Duodenal mucosa (tissue), 2 donors: ENCODE measurements at regions not wholly inside any gene's neighbourhood (a gene's known extent, or its start where the extent isn't known, plus 50 kb on each side); places are given as distances from the start of the nearest gene placed in this dataset.
"Not testable (repeated sequence)": the region's sequence is repeated elsewhere in the genome, so short reads cannot be mapped to it uniquely, and the experiment has no call there.

Experiments
- H3K27ac ChIP-seq: one replicate; pipeline ENCODE4 v1.7.0; 2013; ENCODE audit warnings: low read depth, low read length
- H3K27me3 ChIP-seq, 2 donors: one replicate each; pipeline ENCODE4 v1.7.0; 2013; ENCODE audit warnings: low read length in 2 of 2, control low read depth in 1 of 2; ENCODE audit not compliant: insufficient read depth in 2 of 2, control insufficient read depth in 1 of 2
- H3K36me3 ChIP-seq, 2 donors: one replicate each; pipeline ENCODE4 v1.7.0; 2013; ENCODE audit warnings: low read length in 2 of 2, control low read depth in 1 of 2; ENCODE audit not compliant: insufficient read depth in 2 of 2, control insufficient read depth in 1 of 2
- H3K4me1 ChIP-seq, 2 donors: one replicate each; pipeline ENCODE4 v1.7.0; 2013; ENCODE audit warnings: low read length in 2 of 2, control low read depth in 1 of 2; ENCODE audit not compliant: insufficient read depth in 2 of 2, control insufficient read depth in 1 of 2
- H3K4me3 ChIP-seq, 2 donors: one replicate each; pipeline ENCODE4 v1.7.0; 2013; ENCODE audit warnings: low read length in 2 of 2, low read depth in 1 of 2
- H3K9ac ChIP-seq, 2 donors: one replicate each; pipeline ENCODE4 v1.7.0; 2013; ENCODE audit warnings: low read length in 2 of 2, low read depth in 1 of 2
- H3K9me3 ChIP-seq, 2 donors: one replicate each; pipeline ENCODE4 v1.7.0; 2013; ENCODE audit warnings: low read length in 2 of 2, control low read depth in 1 of 2; ENCODE audit not compliant: control insufficient read depth in 1 of 2

DNA sequence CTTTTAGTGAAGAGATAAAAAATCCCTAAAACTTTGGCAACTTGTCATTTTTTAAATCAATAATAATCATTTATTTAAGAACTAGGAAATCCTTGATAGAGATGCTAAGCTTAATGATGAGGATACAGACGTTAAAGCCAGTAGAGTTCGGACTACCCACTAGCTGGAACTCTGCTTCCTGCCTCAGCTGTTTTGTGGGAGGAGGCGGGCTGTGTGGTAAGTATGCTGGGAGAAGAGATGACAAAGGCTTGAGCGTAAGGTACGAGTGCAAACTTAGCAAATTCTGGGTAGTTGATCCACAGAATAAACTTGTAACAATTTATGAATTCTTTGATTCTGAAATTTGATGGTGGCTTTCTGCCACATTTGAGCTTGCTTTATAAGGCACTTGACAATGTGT lies 111.2 kb upstream of the NANOGP8 start:
- peaks cover 11% of the 10 kb centered on the region in 2 donors for H3K9me3 ChIP-seq
- H3K27ac ChIP-seq, result no peak overlapping the region
- no peaks in the 10 kb centered on the region for H3K4me1 ChIP-seq
- no peak overlapping the region for H3K9ac ChIP-seq
- no peaks in the 10 kb centered on the region for H3K27me3 ChIP-seq
- H3K36me3 ChIP-seq, result no peaks in the 10 kb centered on the region
- no peak overlapping the region for H3K4me3 ChIP-seq

GRCh38 chr15:35195649-35196048 lies 110.6 kb upstream of the NANOGP8 start:
- H3K4me1 ChIP-seq, result no peaks in the 10 kb centered on the region
- no peak overlapping the region for H3K27ac ChIP-seq
- H3K36me3 ChIP-seq, result no peaks in the 10 kb centered on the region
- H3K9me3 ChIP-seq, result peaks cover 14 to 15% of the 10 kb centered on the region in 2 donors
- H3K27me3 ChIP-seq, result no peaks in the 10 kb centered on the region
- H3K4me3 ChIP-seq, result no peak overlapping the region
- no peak overlapping the region for H3K9ac ChIP-seq

DNA sequence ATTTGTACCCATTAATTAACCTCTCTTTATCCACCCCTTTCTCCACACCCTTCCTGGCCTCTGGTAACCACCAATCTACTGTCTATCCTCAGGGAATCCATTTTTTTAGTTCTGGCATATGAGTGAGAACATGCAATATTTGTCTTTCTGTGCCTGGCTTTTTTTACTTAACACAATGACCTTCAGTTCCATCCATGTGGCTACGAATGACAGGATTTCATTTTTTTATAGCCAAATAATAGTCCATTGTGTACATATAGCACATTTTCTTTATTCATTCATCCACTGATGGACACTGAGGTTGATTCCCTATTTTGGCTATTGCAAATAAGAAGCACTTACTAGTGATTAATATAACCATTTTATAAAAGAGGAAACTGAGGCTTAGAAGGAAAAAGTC lies 109.9 kb upstream of the NANOGP8 start:
- Histone ChIP-seq H3K27ac (no peak overlapping the region), H3K36me3 (no peaks in the 10 kb centered on the region), H3K9ac (no peak overlapping the region), H3K27me3 (no peaks in the 10 kb centered on the region), H3K4me1 (no peaks in the 10 kb centered on the region), H3K9me3 (peaks cover 15 to 19% of the 10 kb centered on the region in 2 donors), H3K4me3 (no peak overlapping the region)

DNA sequence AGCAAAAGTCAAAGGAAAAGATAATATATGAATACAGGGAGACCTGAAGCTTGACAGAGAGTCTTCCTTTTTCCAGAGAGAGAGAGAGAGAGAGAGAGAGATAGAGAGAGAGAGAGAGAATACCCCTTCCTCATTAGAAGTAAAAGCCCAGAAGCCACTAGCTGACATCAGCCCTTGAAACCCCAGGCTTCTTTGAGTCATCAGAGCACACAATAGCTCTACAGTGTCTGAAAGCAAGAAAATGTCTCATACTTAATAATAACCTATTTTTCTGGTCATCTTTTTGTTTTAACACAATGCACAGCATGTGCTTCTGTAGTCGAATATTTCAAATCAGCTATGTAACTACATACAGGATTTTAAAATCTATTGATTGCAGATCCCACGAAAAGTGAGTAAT lies 109.2 kb upstream of the NANOGP8 start:
- H3K9me3 ChIP-seq, result peaks cover 15 to 19% of the 10 kb centered on the region in 2 donors
- no peaks in the 10 kb centered on the region for H3K4me1 ChIP-seq
- no peak overlapping the region for H3K9ac ChIP-seq
- no peak overlapping the region for H3K4me3 ChIP-seq
- H3K36me3 ChIP-seq, result no peaks in the 10 kb centered on the region
- H3K27ac ChIP-seq, result no peak overlapping the region
- no peaks in the 10 kb centered on the region for H3K27me3 ChIP-seq

DNA sequence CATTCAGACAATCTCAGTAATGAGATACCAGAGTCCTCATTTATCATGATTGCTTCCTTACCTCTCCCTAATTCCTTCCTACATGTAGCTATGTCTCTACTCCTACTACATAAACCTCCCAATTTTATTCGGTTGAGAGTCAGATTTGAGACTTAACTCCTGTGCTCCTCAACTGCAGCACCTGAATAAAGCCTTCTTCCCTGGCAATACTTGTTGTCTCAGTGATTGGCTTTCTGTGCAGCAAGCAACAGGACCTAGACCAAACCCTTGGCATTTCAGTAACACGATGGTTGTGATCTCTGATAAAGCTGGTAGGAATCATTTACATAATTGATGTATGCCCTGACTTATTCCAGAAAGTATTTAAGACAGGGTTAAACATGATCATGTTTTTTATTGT lies 106.7 kb upstream of the NANOGP8 start:
- no peak overlapping the region for H3K4me3 ChIP-seq
- no peak overlapping the region for H3K9ac ChIP-seq
- H3K27me3 ChIP-seq, result no peaks in the 10 kb centered on the region
- no peaks in the 10 kb centered on the region for H3K4me1 ChIP-seq
- no peak overlapping the region for H3K27ac ChIP-seq
- no peaks in the 10 kb centered on the region for H3K36me3 ChIP-seq
- H3K9me3 ChIP-seq, result peaks cover 15 to 19% of the 10 kb centered on the region in 2 donors

- Histone ChIP-seq H3K4me3 (no peak overlapping the region), H3K9me3 (peaks cover 4 to 8% of the 10 kb centered on the region in 2 donors), H3K9ac (no peak overlapping the region), H3K36me3 (no peaks in the 10 kb centered on the region), H3K4me1 (no peaks in the 10 kb centered on the region), H3K27ac (no peak overlapping the region), H3K27me3 (no peaks in the 10 kb centered on the region)
Observed at GRCh38 chr15:35186346-35186745, 101.3 kb upstream of the NANOGP8 start.

- H3K4me3 ChIP-seq, result no peak overlapping the region
- H3K4me1 ChIP-seq, result no peaks in the 10 kb centered on the region
- H3K27ac ChIP-seq, result no peak overlapping the region
- no peaks in the 10 kb centered on the region for H3K9me3 ChIP-seq
- H3K27me3 ChIP-seq, result no peaks in the 10 kb centered on the region
- H3K36me3 ChIP-seq, result no peaks in the 10 kb centered on the region
- H3K9ac ChIP-seq, result no peak overlapping the region
Observed at GRCh38 chr15:35184646-35185045, 99.6 kb upstream of the NANOGP8 start.

DNA sequence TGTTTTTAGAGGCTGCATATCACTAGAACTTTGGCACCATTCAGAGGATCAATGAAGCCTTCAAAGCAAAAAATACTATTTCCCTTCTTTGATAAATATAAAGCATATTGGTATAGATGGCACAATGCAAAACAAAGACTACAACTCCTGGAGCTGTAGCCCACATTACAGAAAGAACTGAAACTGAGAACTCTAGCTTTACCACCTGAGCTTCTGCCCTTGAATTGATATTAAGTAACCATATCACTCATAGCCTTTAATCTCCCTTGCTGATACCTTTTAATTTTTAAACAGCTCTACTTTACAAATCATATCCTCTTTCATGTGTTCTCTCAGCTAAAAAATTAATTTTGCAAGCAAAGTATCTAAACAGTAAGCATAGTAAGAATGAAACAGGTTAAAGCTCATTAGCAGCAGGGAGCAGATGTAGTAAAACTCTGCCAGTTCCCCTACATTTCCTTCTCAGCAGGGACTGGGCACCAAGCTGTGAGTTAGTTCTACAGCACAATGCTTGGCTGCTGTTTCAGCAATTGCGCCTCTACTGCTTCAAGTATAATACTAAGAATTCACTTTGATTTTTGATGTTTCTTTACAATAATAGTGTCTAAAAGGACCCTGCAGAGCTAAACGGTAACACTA lies 97.9 kb upstream of the NANOGP8 start:
- Histone ChIP-seq H3K27me3 (no peaks in the 10 kb centered on the region), H3K4me3 (no peak overlapping the region), H3K36me3 (no peaks in the 10 kb centered on the region), H3K27ac (no peak overlapping the region), H3K9me3 (no peaks in the 10 kb centered on the region), H3K4me1 (no peaks in the 10 kb centered on the region), H3K9ac (no peak overlapping the region)

GRCh38 chr15:35181538-35181937 lies 96.4 kb upstream of the NANOGP8 start:
- Histone ChIP-seq H3K36me3 (no peaks in the 10 kb centered on the region), H3K27ac (no peak overlapping the region), H3K4me3 (no peak overlapping the region), H3K9ac (no peak overlapping the region), H3K27me3 (no peaks in the 10 kb centered on the region), H3K9me3 (no peaks in the 10 kb centered on the region), H3K4me1 (no peaks in the 10 kb centered on the region)

GRCh38 chr15:35179739-35180138 lies 94.6 kb upstream of the NANOGP8 start:
- H3K27ac ChIP-seq, result no peak overlapping the region
- H3K9ac ChIP-seq, result no peak overlapping the region
- H3K9me3 ChIP-seq, result no peaks in the 10 kb centered on the region
- no peaks in the 10 kb centered on the region for H3K27me3 ChIP-seq
- H3K36me3 ChIP-seq, result no peaks in the 10 kb centered on the region
- H3K4me1 ChIP-seq, result no peaks in the 10 kb centered on the region
- H3K4me3 ChIP-seq, result no peak overlapping the region

DNA sequence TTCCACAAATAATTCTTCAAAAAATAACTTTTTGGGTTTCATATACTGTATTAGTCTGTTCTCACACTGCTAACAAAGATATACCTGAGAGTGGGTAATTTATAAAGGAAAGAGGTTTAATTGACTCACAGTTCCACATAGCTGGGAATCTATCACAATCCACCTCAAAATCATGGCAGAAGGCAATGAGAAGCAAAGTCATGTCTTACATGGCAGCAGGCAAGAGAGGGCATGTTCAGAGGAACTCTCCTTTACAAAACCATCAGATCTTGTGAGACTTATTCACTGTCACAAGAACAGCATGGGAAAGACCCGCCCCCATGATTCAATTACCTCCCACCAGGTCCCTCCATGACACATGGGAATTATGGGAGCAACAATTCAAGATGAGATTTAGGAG lies 93.1 kb upstream of the NANOGP8 start:
- H3K36me3 ChIP-seq, H3K4me3 ChIP-seq, H3K27me3 ChIP-seq, H3K4me1 ChIP-seq, H3K9ac ChIP-seq, H3K27ac ChIP-seq, H3K9me3 ChIP-seq: not testable (repeated sequence)
